Activated naive CD8-positive, alpha-beta T cell treated with anti-CD3 and anti-CD28 coated beads for 36 hours (primary cell): ENCODE measurements at regions not wholly inside any gene's neighbourhood (a gene's known extent, or its start where the extent isn't known, plus 50 kb on each side); places are given as distances from the start of the nearest gene placed in this dataset.

Experiments
- DNase-seq: peaks from one replicate; pipeline ENCODE4 v3.0.0; 2021
- H3K27ac Mint-ChIP-seq: one replicate; pipeline ENCODE4 v1.8.0; 2022; ENCODE audit warnings: mild to moderate bottlenecking, moderate library complexity, mixed read lengths
- H3K27me3 Mint-ChIP-seq: one replicate; pipeline ENCODE4 v1.8.0; 2022; ENCODE audit warnings: mild to moderate bottlenecking, mixed read lengths
- H3K36me3 Mint-ChIP-seq: one replicate; pipeline ENCODE4 v1.8.0; 2021; ENCODE audit warnings: mild to moderate bottlenecking, mixed read lengths
- H3K4me1 Mint-ChIP-seq: one replicate; pipeline ENCODE4 v1.8.0; 2021; ENCODE audit warnings: mixed read lengths
- H3K4me3 Mint-ChIP-seq: one replicate; pipeline ENCODE4 v1.8.0; 2022; ENCODE audit warnings: mild to moderate bottlenecking, moderate library complexity, mixed read lengths
- H3K9me3 Mint-ChIP-seq: one replicate; pipeline ENCODE4 v1.8.0; 2022; ENCODE audit warnings: mixed read lengths

- Mint-ChIP-seq H3K4me1 (peaks cover 11% of the 10 kb centered on the region), H3K27ac (no peak overlapping the region), H3K36me3 (no peaks in the 10 kb centered on the region), H3K27me3 (no peaks in the 10 kb centered on the region), H3K4me3 (no peak overlapping the region), H3K9me3 (no peaks in the 10 kb centered on the region)
- no peak for DNase-seq
Measured at GRCh38 chr5:74969726-74970125, 82.6 kb downstream of the GCNT4 start.

DNA sequence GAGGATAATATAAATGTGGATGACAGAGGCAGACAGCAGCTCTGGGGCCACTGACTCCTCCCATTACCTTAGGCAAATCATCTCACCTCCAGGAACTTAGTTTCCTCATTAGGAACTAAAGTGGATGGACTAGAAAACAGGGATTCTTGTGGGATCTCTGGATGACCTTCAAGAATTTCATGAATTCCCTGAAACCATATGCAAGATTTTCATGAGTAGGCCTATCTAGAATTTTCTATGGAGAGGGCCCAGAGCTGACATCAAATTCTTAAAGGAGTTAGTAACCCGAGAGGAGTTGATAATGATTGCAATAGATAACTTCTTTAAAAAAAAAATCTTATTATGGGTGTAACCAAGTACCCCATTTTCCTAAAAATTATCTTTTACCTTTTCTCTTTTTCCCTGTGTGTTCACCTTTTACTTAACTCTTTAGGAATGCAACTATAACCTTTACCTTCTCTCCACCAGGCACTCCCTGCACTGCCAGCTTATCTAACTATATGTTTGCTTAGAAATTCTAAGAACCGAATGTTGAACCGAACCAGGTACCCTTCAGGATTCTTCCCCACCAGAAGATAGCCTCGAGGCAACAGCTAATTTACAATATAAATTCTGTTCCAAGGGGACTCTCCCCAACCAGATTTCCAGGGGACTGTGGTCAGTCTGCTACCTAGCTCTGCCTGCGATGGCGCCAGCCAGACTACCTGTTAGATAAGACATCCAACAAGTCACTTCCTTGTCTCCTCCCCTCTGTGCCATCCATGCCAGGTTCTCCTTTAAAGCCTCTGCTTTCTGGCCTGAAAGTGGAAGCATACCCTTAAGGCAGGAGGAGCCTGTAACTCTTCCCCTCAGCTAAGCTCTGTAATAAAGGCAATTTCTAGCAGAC is 86.0 kb downstream of the GCNT4 start:
- Mint-ChIP-seq H3K36me3 (no peaks in the 10 kb centered on the region), H3K27me3 (no peaks in the 10 kb centered on the region), H3K4me3 (no peak overlapping the region), H3K9me3 (no peaks in the 10 kb centered on the region), H3K27ac (no peak overlapping the region), H3K4me1 (peaks cover 3% of the 10 kb centered on the region)
- no peak for DNase-seq

DNA sequence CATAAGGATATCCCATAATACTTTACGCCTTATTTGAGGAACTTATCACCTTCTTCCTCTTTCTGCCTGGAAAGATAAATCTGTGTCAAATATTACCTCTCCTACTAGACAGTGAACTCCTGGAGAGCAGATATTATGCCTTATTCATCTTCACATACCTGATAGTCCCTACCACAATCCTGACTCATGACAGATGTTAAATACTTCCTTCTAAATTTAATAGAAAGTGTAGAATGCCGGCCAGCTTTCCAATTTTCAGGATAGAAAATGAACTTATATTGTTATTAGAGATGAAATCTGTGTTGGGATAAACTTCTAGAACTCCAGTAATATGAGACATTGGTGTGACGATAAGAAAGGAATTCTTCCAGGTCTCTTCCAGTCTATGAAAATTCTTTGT is 89.0 kb downstream of the GCNT4 start:
- no peaks in the 10 kb centered on the region for H3K36me3 Mint-ChIP-seq

GRCh38 chr5:74957906-74958305 is 91.7 kb upstream of the FAM169A start:
- no peak overlapping the region for H3K4me3 Mint-ChIP-seq
- no peak overlapping the region for H3K27ac Mint-ChIP-seq
- H3K4me1 Mint-ChIP-seq: no peaks in the 10 kb centered on the region
- H3K36me3 Mint-ChIP-seq: peaks cover 6% of the 10 kb centered on the region
- DNase-seq: no peak
- no peaks in the 10 kb centered on the region for H3K9me3 Mint-ChIP-seq
- no peaks in the 10 kb centered on the region for H3K27me3 Mint-ChIP-seq

More for the DNA sequence above, 89.0 kb downstream of the GCNT4 start:
- Mint-ChIP-seq H3K27ac (no peak overlapping the region), H3K9me3 (no peaks in the 10 kb centered on the region), H3K4me1 (no peaks in the 10 kb centered on the region), H3K4me3 (no peak overlapping the region), H3K27me3 (no peaks in the 10 kb centered on the region)
- DNase-seq: no peak

- no peak for DNase-seq
- peaks cover 6% of the 10 kb centered on the region for H3K36me3 Mint-ChIP-seq
- no peaks in the 10 kb centered on the region for H3K4me1 Mint-ChIP-seq
- H3K9me3 Mint-ChIP-seq: no peaks in the 10 kb centered on the region
- no peak overlapping the region for H3K4me3 Mint-ChIP-seq
- no peak overlapping the region for H3K27ac Mint-ChIP-seq
- no peaks in the 10 kb centered on the region for H3K27me3 Mint-ChIP-seq
Measured at GRCh38 chr5:74957029-74957784, 91.0 kb upstream of the FAM169A start.

GRCh38 chr5:74956278-74956677 is 90.1 kb upstream of the FAM169A start:
- Mint-ChIP-seq H3K27ac (no peak overlapping the region), H3K4me1 (no peaks in the 10 kb centered on the region), H3K36me3 (peaks cover 6% of the 10 kb centered on the region), H3K27me3 (no peaks in the 10 kb centered on the region), H3K4me3 (no peak overlapping the region), H3K9me3 (no peaks in the 10 kb centered on the region)
- no peak for DNase-seq

GRCh38 chr5:74954919-74955318 is 88.7 kb upstream of the FAM169A start:
- H3K36me3 Mint-ChIP-seq: peaks cover 6% of the 10 kb centered on the region
- no peaks in the 10 kb centered on the region for H3K9me3 Mint-ChIP-seq
- H3K27ac Mint-ChIP-seq: no peak overlapping the region
- no peaks in the 10 kb centered on the region for H3K4me1 Mint-ChIP-seq
- DNase-seq: no peak
- no peak overlapping the region for H3K4me3 Mint-ChIP-seq
- H3K27me3 Mint-ChIP-seq: no peaks in the 10 kb centered on the region

DNA sequence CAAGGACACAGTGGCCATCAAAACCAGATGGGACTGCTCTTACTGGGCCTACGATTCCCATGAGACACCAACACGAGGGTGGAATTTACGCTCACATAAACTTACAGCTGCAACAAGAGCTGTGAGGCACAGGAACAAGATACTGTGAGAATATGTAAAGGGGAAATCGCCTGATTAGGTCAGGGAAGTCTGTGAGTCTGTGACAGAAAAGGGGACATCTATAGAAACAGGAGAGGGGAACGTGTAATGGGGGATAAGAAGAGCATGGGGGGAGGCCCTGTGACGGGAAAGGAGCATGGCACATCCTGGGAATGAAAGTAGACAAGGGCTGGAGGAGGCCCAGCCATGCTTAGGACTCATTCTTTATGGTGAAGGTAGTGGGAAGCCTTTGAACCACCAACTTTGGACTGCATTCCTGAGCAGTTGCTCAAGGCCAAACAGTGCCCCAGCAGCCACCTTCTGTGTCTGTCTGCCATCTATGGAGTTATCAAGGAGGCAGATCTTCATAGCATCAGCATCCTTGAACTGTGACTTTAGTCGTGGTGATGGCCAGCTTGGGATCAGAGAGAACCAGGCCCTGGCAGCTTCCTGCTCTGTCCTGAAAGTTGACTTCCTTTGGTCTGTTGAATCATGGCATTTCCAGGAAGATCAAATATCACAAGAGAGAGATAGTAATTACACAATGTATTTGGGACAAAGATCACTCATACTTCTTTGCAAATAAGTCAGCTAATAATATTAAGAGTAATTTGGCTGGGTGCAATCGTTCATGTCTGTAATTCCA is 87.9 kb upstream of the FAM169A start:
- H3K27ac Mint-ChIP-seq: no peak overlapping the region
- no peaks in the 10 kb centered on the region for H3K27me3 Mint-ChIP-seq
- H3K4me1 Mint-ChIP-seq: no peaks in the 10 kb centered on the region
- H3K4me3 Mint-ChIP-seq: no peak overlapping the region
- DNase-seq: no peak
- H3K9me3 Mint-ChIP-seq: no peaks in the 10 kb centered on the region
- H3K36me3 Mint-ChIP-seq: peaks cover 6% of the 10 kb centered on the region

DNA sequence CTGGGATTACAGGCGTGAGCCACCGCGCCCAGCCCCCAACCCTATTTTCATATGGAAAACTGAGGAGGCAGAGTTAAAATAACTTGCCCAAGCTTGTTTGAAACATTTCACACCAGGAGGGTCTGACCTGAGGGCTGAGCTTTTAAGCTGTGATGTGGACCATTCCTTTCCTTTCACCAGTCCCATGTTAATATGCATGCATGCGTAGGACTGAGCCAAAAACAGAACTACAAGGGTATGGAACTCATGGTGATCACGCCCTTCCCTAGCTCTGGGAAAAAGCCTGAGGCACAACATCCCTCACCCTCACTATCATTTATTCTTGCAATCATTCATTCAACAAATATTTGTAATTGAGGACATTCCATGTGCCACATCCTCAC is 87.4 kb upstream of the FAM169A start:
- Mint-ChIP-seq H3K9me3 (no peaks in the 10 kb centered on the region), H3K4me1 (no peaks in the 10 kb centered on the region)
- DNase-seq: no peak

DNA sequence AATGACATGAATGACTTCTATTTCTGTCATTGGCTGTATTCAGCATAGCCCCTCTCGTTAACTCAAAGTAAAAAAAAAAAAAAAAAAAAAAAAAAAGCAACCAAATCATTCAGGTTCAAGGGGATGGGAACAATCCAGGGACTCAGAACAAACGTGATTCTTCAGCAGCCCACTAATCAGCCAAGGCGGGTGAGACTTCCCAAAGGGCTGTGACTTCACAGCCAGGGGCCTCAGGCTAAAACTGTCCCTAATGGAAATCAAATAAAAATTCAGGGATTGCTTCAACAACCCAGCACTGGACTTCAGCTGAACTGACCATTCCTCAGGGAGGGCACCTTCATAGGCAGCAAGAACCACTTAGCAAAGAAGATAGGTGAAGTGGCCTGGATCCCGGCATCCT is 86.2 kb upstream of the FAM169A start:
- no peak for DNase-seq
- peaks cover 11% of the 10 kb centered on the region for H3K27me3 Mint-ChIP-seq
- H3K4me3 Mint-ChIP-seq: no peak overlapping the region
- H3K9me3 Mint-ChIP-seq: no peaks in the 10 kb centered on the region
- peaks cover 6% of the 10 kb centered on the region for H3K36me3 Mint-ChIP-seq
- H3K27ac Mint-ChIP-seq: no peak overlapping the region
- H3K4me1 Mint-ChIP-seq: no peaks in the 10 kb centered on the region

More for the DNA sequence above, 87.4 kb upstream of the FAM169A start:
- H3K36me3 Mint-ChIP-seq: peaks cover 6% of the 10 kb centered on the region
- H3K27ac Mint-ChIP-seq: no peak overlapping the region
- no peak overlapping the region for H3K4me3 Mint-ChIP-seq
- peaks cover 2% of the 10 kb centered on the region for H3K27me3 Mint-ChIP-seq

GRCh38 chr5:74951865-74952264 is 85.7 kb upstream of the FAM169A start:
- DNase-seq: no peak
- Mint-ChIP-seq H3K27ac (no peak overlapping the region), H3K4me3 (no peak overlapping the region), H3K27me3 (peaks cover 12% of the 10 kb centered on the region), H3K9me3 (no peaks in the 10 kb centered on the region), H3K4me1 (no peaks in the 10 kb centered on the region), H3K36me3 (peaks cover 6% of the 10 kb centered on the region)

GRCh38 chr5:74950836-74951515 is 84.8 kb upstream of the FAM169A start:
- no peak overlapping the region for H3K4me3 Mint-ChIP-seq
- H3K9me3 Mint-ChIP-seq: no peaks in the 10 kb centered on the region
- H3K36me3 Mint-ChIP-seq: peaks cover 5% of the 10 kb centered on the region
- H3K27me3 Mint-ChIP-seq: peaks cover 12% of the 10 kb centered on the region
- no peak for DNase-seq
- H3K27ac Mint-ChIP-seq: no peak overlapping the region
- H3K4me1 Mint-ChIP-seq: peaks cover 1% of the 10 kb centered on the region

- H3K27me3 Mint-ChIP-seq: peaks cover 12% of the 10 kb centered on the region
- no peaks in the 10 kb centered on the region for H3K9me3 Mint-ChIP-seq
- DNase-seq: no peak
- H3K27ac Mint-ChIP-seq: no peak overlapping the region
- peaks cover 8% of the 10 kb centered on the region for H3K4me1 Mint-ChIP-seq
- no peaks in the 10 kb centered on the region for H3K36me3 Mint-ChIP-seq
- H3K4me3 Mint-ChIP-seq: no peak overlapping the region
Measured at GRCh38 chr5:74949976-74950375, 83.8 kb upstream of the FAM169A start.

- no peaks in the 10 kb centered on the region for H3K9me3 Mint-ChIP-seq
- no peak for DNase-seq
- H3K4me1 Mint-ChIP-seq: peaks cover 8% of the 10 kb centered on the region
- H3K27ac Mint-ChIP-seq: no peak overlapping the region
- no peaks in the 10 kb centered on the region for H3K36me3 Mint-ChIP-seq
- H3K27me3 Mint-ChIP-seq: peaks cover 17% of the 10 kb centered on the region
- H3K4me3 Mint-ChIP-seq: no peak overlapping the region
Measured at GRCh38 chr5:74948031-74948546, 81.9 kb upstream of the FAM169A start.
